Astrocyte (in vitro differentiated cells and primary cell): ENCODE measurements at regions not wholly inside any gene's neighbourhood (a gene's known extent, or its start where the extent isn't known, plus 50 kb on each side); places are given as distances from the start of the nearest gene placed in this dataset.
"Not testable (repeated sequence)": the region's sequence is repeated elsewhere in the genome, so short reads cannot be mapped to it uniquely, and the experiment has no call there.

ENCODE experiments used
- DNase-seq: peaks from one replicate; pipeline ENCODE4 v3.0.0-alpha.2; 2010; ENCODE audit warnings: low read depth
- FAIRE-seq: peaks from 2 replicates; lab custom pipeline; 2011; peaks lifted over from hg19 to GRCh38; lab: Jason Lieb, UNC
- H2AFZ ChIP-seq: 2 replicates; pipeline ENCODE4 v1.6.0; 2012; ENCODE audit warnings: low read depth, low read length, inconsistent platforms
- H3K27ac ChIP-seq: 2 replicates; pipeline ENCODE4 v1.5.1; 2011; ENCODE audit warnings: low read depth, low read length, inconsistent platforms
- H3K27me3 ChIP-seq: 2 replicates; pipeline ENCODE4 v1.6.0; 2011; ENCODE audit warnings: low read length, inconsistent platforms; ENCODE audit not compliant: insufficient read depth
- H3K36me3 ChIP-seq: 2 replicates; pipeline ENCODE4 v1.5.1; 2011; ENCODE audit warnings: low read length, inconsistent platforms; ENCODE audit not compliant: insufficient read depth
- H3K4me1 ChIP-seq: 2 replicates; pipeline ENCODE4 v1.5.1; 2011; ENCODE audit warnings: low read length, inconsistent platforms; ENCODE audit not compliant: insufficient read depth
- H3K4me2 ChIP-seq: 2 replicates; pipeline ENCODE4 v1.6.0; 2012; ENCODE audit warnings: low read length, inconsistent platforms
- H3K4me3 ChIP-seq: 2 replicates; pipeline ENCODE4 v1.5.1; 2011; ENCODE audit warnings: low read depth, mild to moderate bottlenecking, low read length, inconsistent platforms; ENCODE audit not compliant: insufficient read depth
- H3K79me2 ChIP-seq: 2 replicates; pipeline ENCODE4 v1.6.0; 2012; ENCODE audit warnings: mild to moderate bottlenecking, low read length, inconsistent platforms; ENCODE audit not compliant: insufficient read depth
- H3K9ac ChIP-seq: 2 replicates; pipeline ENCODE4 v1.6.0; 2012; ENCODE audit warnings: mild to moderate bottlenecking, low read length, inconsistent platforms
- H3K9me3 ChIP-seq: 2 replicates; pipeline ENCODE4 v1.5.1; 2012; ENCODE audit warnings: low read depth, mild to moderate bottlenecking, low read length, inconsistent platforms; ENCODE audit not compliant: insufficient read depth
- H4K20me1 ChIP-seq: 2 replicates; pipeline ENCODE4 v1.6.0; 2012; ENCODE audit warnings: low read length, inconsistent platforms; ENCODE audit not compliant: insufficient read depth
- H3K27ac Mint-ChIP-seq: one replicate; pipeline ENCODE4 v1.8.0; 2021; ENCODE audit warnings: mild to moderate bottlenecking, mixed read lengths; ENCODE audit not compliant: unreplicated experiment
- H3K27me3 Mint-ChIP-seq: one replicate; pipeline ENCODE4 v1.8.0; 2021; ENCODE audit warnings: low read depth, mixed read lengths; ENCODE audit not compliant: unreplicated experiment
- H3K36me3 Mint-ChIP-seq: one replicate; pipeline ENCODE4 v1.8.0; 2021; ENCODE audit warnings: low read depth, mixed read lengths; ENCODE audit not compliant: unreplicated experiment
- H3K4me1 Mint-ChIP-seq: one replicate; pipeline ENCODE4 v1.8.0; 2021; ENCODE audit warnings: low read depth, mixed read lengths; ENCODE audit not compliant: unreplicated experiment
- H3K4me3 Mint-ChIP-seq: one replicate; pipeline ENCODE4 v1.8.0; 2021; ENCODE audit warnings: mild to moderate bottlenecking, moderate library complexity, mixed read lengths; ENCODE audit not compliant: unreplicated experiment
- H3K9me3 Mint-ChIP-seq: one replicate; pipeline ENCODE4 v1.8.0; 2021; ENCODE audit warnings: mild to moderate bottlenecking, mixed read lengths; ENCODE audit not compliant: unreplicated experiment
- EZH2 ChIP-seq: IDR thresholded peaks from 2 replicates; pipeline ENCODE4 v1.6.1; 2012; ENCODE audit warnings: mild to moderate bottlenecking, low read length, inconsistent platforms; ENCODE audit not compliant: insufficient read depth
- TF ChIP-seq, protein P1 (sequence below): IDR thresholded peaks from 2 replicates; pipeline ENCODE4 v1.5.1; 2011; ENCODE audit warnings: low read depth, mild to moderate bottlenecking, inconsistent platforms, low read length, moderate library complexity; ENCODE audit not compliant: insufficient read depth

DNA sequence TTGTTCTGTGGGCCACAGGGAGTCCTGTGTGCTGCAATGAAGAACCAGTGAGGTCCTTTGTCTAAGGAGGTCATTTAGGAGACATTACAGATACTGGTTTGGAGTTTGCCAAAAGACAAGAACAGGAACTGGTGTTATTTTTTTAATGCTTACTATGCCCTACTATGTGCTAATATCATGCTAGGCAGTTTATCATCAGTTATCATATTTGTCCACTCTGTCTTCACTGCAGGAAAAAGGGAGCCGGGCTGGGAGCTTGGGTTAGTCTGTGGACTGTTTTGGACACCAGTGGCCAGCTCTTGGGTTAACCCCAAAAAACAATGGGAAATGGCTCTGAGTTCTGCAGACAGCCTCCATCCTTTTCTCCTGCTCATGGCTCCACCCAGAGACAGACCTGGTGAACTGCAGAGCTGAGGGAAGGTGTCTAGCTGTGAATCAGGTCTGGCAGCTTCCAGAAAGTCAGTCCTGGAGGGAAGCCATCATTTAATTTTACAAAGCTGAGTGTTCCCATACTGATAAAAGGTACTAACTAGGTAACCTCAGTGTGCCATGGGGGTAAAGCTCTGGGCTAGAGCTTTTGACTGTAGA lies 101.2 kb upstream of the ZNF746 start:
- DNase-seq (peak; percentile 7), FAIRE-seq (no peak)
- H3K9me3 ChIP-seq = no peaks in the 10 kb centered on the region
- H3K36me3 Mint-ChIP-seq = peaks cover 19% of the 10 kb centered on the region
- peaks cover 18% of the 10 kb centered on the region for H4K20me1 ChIP-seq
- H3K27me3 Mint-ChIP-seq = no peaks in the 10 kb centered on the region
- no peak overlapping the region for H3K4me2 ChIP-seq
- no peak overlapping the region for H3K27ac ChIP-seq
- H3K36me3 ChIP-seq = peaks cover 9% of the 10 kb centered on the region
- H3K4me3 ChIP-seq = no peak overlapping the region
- no peak overlapping the region for H3K9ac ChIP-seq
- no peak overlapping the region for H2AFZ ChIP-seq
- H3K27ac Mint-ChIP-seq = peak overlapping the region; percentile 28
- H3K4me3 Mint-ChIP-seq = no peak overlapping the region
- no peaks in the 10 kb centered on the region for H3K9me3 Mint-ChIP-seq
- H3K79me2 ChIP-seq = no peaks in the 10 kb centered on the region
- H3K4me1 Mint-ChIP-seq = peaks cover 2% of the 10 kb centered on the region
- TF ChIP-seq EZH2 = no peak
- TF ChIP-seq, protein P1, sequence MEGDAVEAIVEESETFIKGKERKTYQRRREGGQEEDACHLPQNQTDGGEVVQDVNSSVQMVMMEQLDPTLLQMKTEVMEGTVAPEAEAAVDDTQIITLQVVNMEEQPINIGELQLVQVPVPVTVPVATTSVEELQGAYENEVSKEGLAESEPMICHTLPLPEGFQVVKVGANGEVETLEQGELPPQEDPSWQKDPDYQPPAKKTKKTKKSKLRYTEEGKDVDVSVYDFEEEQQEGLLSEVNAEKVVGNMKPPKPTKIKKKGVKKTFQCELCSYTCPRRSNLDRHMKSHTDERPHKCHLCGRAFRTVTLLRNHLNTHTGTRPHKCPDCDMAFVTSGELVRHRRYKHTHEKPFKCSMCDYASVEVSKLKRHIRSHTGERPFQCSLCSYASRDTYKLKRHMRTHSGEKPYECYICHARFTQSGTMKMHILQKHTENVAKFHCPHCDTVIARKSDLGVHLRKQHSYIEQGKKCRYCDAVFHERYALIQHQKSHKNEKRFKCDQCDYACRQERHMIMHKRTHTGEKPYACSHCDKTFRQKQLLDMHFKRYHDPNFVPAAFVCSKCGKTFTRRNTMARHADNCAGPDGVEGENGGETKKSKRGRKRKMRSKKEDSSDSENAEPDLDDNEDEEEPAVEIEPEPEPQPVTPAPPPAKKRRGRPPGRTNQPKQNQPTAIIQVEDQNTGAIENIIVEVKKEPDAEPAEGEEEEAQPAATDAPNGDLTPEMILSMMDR = peak; percentile 32
- H3K27me3 ChIP-seq = no peaks in the 10 kb centered on the region
- H3K4me1 ChIP-seq = no peaks in the 10 kb centered on the region

DNA sequence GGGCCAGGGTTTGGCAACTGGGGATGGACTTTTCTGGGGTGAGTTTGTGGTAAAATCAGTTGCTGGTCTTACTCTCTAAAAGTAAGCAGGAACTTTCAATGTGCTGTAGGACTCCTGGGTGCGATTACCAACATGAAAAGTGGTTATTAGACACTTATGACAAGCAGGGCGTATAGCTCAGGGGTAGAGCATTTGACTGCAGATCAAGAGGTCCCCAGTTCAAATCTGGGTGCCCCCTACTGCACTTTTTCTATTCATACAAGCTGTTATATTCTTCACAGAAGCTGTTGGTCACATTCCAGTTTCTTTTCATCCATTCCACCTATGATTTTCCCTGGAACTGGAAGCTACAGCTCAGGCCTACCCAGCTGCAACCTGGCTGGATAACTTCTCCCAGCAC lies 100.2 kb upstream of the ZNF746 start:
- Histone ChIP-seq H4K20me1 (peaks cover 19% of the 10 kb centered on the region), H3K36me3 (peaks cover 10% of the 10 kb centered on the region)
- not testable (repeated sequence) for H3K9me3 ChIP-seq, H2AFZ ChIP-seq, DNase-seq, H3K27me3 Mint-ChIP-seq, H3K27me3 ChIP-seq, H3K4me2 ChIP-seq, H3K27ac Mint-ChIP-seq, H3K27ac ChIP-seq, H3K4me3 Mint-ChIP-seq, H3K9ac ChIP-seq, H3K4me1 Mint-ChIP-seq, FAIRE-seq, H3K4me3 ChIP-seq, H3K79me2 ChIP-seq, H3K9me3 Mint-ChIP-seq, H3K4me1 ChIP-seq
- H3K36me3 Mint-ChIP-seq = peaks cover 19% of the 10 kb centered on the region

DNA sequence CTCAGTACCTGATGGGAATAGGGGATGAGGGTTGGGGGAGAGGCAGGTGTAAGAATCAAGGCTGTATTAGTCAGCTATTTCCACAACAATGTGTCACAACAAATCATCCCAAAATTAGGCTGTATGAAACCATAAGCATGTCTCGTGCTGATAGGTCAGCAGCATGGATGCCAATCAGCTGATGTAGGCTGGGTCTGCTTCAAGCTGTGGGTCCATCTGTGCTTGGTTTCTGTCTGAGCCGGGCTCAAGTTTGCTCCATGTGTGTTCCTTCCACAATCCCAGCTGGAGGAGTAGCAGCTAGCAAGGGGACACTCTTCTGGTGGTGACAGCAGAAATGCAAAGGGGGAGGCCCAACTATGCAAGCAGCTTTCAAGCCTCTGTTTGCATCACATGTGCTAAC lies 97.9 kb upstream of the ZNF746 start:
- Mint-ChIP-seq H3K4me3 (no peak overlapping the region), H3K4me1 (peaks cover 2% of the 10 kb centered on the region), H3K9me3 (no peaks in the 10 kb centered on the region), H3K27me3 (no peaks in the 10 kb centered on the region), H3K27ac (no peak overlapping the region), H3K36me3 (peaks cover 26% of the 10 kb centered on the region)
- no peak overlapping the region for H3K4me2 ChIP-seq
- FAIRE-seq (no peak), DNase-seq (no peak)
- H3K79me2 ChIP-seq = no peaks in the 10 kb centered on the region
- no peak overlapping the region for H3K4me3 ChIP-seq
- peaks cover 13% of the 10 kb centered on the region for H3K36me3 ChIP-seq
- no peaks in the 10 kb centered on the region for H3K9me3 ChIP-seq
- no peaks in the 10 kb centered on the region for H3K4me1 ChIP-seq
- no peaks in the 10 kb centered on the region for H3K27me3 ChIP-seq
- H3K9ac ChIP-seq = no peak overlapping the region
- peaks cover 19% of the 10 kb centered on the region for H4K20me1 ChIP-seq
- H2AFZ ChIP-seq = no peak overlapping the region
- no peak overlapping the region for H3K27ac ChIP-seq
- TF ChIP-seq, protein P1 = no peak
- no peak for TF ChIP-seq EZH2
